B cell (primary cell): ENCODE measurements at regions not wholly inside any gene's neighbourhood (a gene's known extent, or its start where the extent isn't known, plus 50 kb on each side); places are given as distances from the start of the nearest gene placed in this dataset.

Experiments used
- EZH2 ChIP-seq: IDR thresholded peaks from 2 replicates; pipeline ENCODE4 v1.6.1; 2012; ENCODE audit warnings: borderline replicate concordance, low read depth, mild to moderate bottlenecking, moderate library complexity, low read length; ENCODE audit not compliant: insufficient read depth, poor library complexity, severe bottlenecking
- TF ChIP-seq, protein P1 (sequence below): fragments of 200-600 bp; IDR thresholded peaks from one replicate; pipeline ENCODE4 v1.8.0; 2022; ENCODE audit warnings: antibody characterized with exemption, mild to moderate bottlenecking

DNA sequence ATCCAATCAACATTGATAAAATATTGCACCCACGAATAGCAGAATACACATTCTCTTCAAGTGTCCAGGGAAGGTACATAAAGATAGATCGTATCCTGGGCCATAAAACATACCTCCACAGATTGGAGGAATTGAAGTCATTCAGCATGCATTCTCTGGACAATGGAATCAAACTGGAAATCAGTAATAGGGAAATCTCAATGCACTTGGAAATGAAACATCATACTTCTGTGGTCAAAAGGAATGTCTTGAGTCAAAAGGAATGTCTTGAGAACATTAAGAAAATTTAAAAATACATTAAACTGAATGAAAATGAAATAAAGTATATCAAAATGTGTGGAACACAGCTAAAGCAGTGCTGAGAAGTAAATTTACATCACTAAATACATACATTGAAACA, 138.8 kb downstream of the TFAP2A start:
- TF ChIP-seq, protein P1, sequence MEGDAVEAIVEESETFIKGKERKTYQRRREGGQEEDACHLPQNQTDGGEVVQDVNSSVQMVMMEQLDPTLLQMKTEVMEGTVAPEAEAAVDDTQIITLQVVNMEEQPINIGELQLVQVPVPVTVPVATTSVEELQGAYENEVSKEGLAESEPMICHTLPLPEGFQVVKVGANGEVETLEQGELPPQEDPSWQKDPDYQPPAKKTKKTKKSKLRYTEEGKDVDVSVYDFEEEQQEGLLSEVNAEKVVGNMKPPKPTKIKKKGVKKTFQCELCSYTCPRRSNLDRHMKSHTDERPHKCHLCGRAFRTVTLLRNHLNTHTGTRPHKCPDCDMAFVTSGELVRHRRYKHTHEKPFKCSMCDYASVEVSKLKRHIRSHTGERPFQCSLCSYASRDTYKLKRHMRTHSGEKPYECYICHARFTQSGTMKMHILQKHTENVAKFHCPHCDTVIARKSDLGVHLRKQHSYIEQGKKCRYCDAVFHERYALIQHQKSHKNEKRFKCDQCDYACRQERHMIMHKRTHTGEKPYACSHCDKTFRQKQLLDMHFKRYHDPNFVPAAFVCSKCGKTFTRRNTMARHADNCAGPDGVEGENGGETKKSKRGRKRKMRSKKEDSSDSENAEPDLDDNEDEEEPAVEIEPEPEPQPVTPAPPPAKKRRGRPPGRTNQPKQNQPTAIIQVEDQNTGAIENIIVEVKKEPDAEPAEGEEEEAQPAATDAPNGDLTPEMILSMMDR, result no peak
- no peak for TF ChIP-seq EZH2
